ENCODE measurements at regions not wholly inside any gene's neighbourhood (a gene's known extent, or its start where the extent isn't known, plus 50 kb on each side); places are given as distances from the start of the nearest gene placed in this dataset.

DNA sequence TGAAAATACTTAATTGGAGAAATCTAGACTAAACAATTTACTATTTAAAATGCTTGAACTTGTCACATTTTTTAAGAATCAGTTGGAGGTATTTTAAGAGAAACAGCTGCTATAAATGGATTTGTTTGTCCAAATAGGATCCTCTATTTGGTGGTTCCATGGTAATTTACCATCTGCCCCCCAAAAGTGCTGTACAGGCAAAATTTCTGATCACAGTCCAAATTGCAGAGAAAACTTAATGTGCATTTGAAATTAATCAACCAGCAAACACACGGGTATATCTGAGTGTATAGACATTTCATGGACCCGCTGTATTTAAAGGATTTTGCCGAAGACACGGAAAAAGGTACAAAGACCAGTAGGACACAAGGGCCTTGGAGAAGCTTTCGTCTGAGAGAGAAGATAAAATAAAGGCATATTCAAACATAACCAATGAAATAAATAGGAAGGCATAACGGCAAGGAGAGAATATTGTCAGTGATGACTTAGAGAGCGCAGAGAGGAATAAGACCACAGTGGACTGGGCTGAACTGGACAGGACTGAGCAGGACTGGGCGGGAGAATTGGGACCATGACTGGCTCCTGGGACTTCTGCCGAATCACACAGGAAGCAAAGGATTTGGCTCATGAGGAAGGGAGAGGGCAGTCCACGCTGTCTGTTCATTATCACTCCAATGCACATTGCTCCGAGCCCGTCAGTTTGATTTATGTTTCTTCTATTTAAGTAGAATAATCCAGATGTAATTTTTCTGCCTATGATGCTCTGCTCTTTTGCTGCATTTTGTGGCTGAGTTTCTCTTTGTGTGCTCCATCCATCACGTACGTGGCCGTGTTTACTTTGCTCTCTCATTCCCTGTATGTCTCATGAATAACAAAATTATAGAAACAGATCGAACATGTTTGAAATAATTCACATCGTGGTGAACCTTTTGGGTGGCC, 112.8 kb downstream of the PRLHR start (continued):
- TF ChIP-seq, protein P1, sequence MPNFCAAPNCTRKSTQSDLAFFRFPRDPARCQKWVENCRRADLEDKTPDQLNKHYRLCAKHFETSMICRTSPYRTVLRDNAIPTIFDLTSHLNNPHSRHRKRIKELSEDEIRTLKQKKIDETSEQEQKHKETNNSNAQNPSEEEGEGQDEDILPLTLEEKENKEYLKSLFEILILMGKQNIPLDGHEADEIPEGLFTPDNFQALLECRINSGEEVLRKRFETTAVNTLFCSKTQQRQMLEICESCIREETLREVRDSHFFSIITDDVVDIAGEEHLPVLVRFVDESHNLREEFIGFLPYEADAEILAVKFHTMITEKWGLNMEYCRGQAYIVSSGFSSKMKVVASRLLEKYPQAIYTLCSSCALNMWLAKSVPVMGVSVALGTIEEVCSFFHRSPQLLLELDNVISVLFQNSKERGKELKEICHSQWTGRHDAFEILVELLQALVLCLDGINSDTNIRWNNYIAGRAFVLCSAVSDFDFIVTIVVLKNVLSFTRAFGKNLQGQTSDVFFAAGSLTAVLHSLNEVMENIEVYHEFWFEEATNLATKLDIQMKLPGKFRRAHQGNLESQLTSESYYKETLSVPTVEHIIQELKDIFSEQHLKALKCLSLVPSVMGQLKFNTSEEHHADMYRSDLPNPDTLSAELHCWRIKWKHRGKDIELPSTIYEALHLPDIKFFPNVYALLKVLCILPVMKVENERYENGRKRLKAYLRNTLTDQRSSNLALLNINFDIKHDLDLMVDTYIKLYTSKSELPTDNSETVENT (CRISPR knock-in tag; IDR thresholded peaks at IDR 0.05): no peak
- TF ChIP-seq POLR2AphosphoS2 (IDR thresholded peaks at IDR 0.05; ENCODE audit: low read length): no peak
- TF ChIP-seq RUNX1 (IDR thresholded peaks at IDR 0.05; ENCODE audit: low read depth): no peak
- TF ChIP-seq GABPA (tag; conservative IDR thresholded peaks at IDR 0.05; ENCODE audit: low read depth): peak; percentile 48; the same call in 1 of the 2 replicates
- no peak for TF ChIP-seq ZNF212 (CRISPR knock-in tag; IDR thresholded peaks at IDR 0.05)
- TF ChIP-seq, protein P2, sequence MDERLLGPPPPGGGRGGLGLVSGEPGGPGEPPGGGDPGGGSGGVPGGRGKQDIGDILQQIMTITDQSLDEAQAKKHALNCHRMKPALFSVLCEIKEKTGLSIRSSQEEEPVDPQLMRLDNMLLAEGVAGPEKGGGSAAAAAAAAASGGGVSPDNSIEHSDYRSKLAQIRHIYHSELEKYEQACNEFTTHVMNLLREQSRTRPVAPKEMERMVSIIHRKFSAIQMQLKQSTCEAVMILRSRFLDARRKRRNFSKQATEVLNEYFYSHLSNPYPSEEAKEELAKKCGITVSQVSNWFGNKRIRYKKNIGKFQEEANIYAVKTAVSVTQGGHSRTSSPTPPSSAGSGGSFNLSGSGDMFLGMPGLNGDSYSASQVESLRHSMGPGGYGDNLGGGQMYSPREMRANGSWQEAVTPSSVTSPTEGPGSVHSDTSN (CRISPR knock-in tag; IDR thresholded peaks at IDR 0.05; ENCODE audit: low read depth): peak; percentile 82
- TF ChIP-seq, protein P2 (tag; conservative IDR thresholded peaks at IDR 0.05; ENCODE audit: low read depth): peak; percentile 98
- TF ChIP-seq SMAD1 (IDR thresholded peaks at IDR 0.05; ENCODE audit: low read depth, low read length, partially characterized antibody): peak; percentile 45
- peak; percentile 54; the same call in 1 of the 2 replicates for TF ChIP-seq GABPB1 (CRISPR knock-in tag; IDR thresholded peaks at IDR 0.05)
- no peak for TF ChIP-seq HNRNPLL (IDR thresholded peaks at IDR 0.05; ENCODE audit: low read depth, low read length, poor library complexity, severe bottlenecking)
- no peak for TF ChIP-seq IFI16 (CRISPR knock-in tag; IDR thresholded peaks at IDR 0.05)
- TF ChIP-seq NR4A1 (CRISPR knock-in tag; IDR thresholded peaks at IDR 0.05): no peak
- TF ChIP-seq NR4A1 (tag; IDR thresholded peaks at IDR 0.05): no peak
- no peak for TF ChIP-seq ZNF445 (CRISPR knock-in tag; IDR thresholded peaks at IDR 0.05; ENCODE audit: low read depth)
- TF ChIP-seq ZNF785 (CRISPR knock-in tag; IDR thresholded peaks at IDR 0.05): no peak
- TF ChIP-seq POLR2G (IDR thresholded peaks at IDR 0.05; ENCODE audit: low read depth, low read length): 0 out of 2 replicates have a peak, but pooled peaks have one; percentile 34
- TF ChIP-seq, protein P3, sequence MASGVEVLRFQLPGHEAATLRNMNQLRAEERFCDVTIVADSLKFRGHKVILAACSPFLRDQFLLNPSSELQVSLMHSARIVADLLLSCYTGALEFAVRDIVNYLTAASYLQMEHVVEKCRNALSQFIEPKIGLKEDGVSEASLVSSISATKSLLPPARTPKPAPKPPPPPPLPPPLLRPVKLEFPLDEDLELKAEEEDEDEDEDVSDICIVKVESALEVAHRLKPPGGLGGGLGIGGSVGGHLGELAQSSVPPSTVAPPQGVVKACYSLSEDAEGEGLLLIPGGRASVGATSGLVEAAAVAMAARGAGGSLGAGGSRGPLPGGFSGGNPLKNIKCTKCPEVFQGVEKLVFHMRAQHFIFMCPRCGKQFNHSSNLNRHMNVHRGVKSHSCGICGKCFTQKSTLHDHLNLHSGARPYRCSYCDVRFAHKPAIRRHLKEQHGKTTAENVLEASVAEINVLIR (CRISPR knock-in tag; IDR thresholded peaks at IDR 0.05): no peak
- no peak for TF ChIP-seq KLF1 (tag; IDR thresholded peaks at IDR 0.05)
- no peak for TF ChIP-seq HDAC3 (IDR thresholded peaks at IDR 0.05; ENCODE audit: borderline replicate concordance, partially characterized antibody)
- TF ChIP-seq KDM5B (IDR thresholded peaks at IDR 0.05; ENCODE audit: insufficient replicate concordance, low read depth, low read length): no peak

Data from K562 (cell line).